B cell (primary cell): ENCODE measurements at regions not wholly inside any gene's neighbourhood (a gene's known extent, or its start where the extent isn't known, plus 50 kb on each side); places are given as distances from the start of the nearest gene placed in this dataset.

ENCODE experiments used
- ATAC-seq: fragments of 200-7000 bp; cut with Tn5 transposase; one replicate; pipeline ENCODE4 v1.10.0; 2021; ENCODE audit warnings: low read depth, mild to moderate bottlenecking, moderate number of reproducible peaks, moderate library complexity
- CTCF ChIA-PET: fragments of 350-600 bp; sonication (Branson Sonifier 250); formaldehyde crosslinking; loops from one replicate; lab custom pipeline; 2021; ENCODE audit warnings: antibody characterized with exemption, inconsistent platforms; lab: Charles Lee
- POLR2A ChIA-PET: fragments of 350-600 bp; sonication (Branson Sonifier 250); formaldehyde crosslinking; loops from one replicate; lab custom pipeline; 2021; ENCODE audit warnings: antibody characterized with exemption; lab: Charles Lee
- DNase-seq: peaks from one replicate; pipeline ENCODE4 v3.0.0; 2013
- H2AFZ ChIP-seq: 2 replicates; pipeline ENCODE4 v1.6.1; 2012; ENCODE audit warnings: mild to moderate bottlenecking, low read depth, low read length; ENCODE audit not compliant: insufficient read depth, poor library complexity, severe bottlenecking
- H3K27ac ChIP-seq, 2 donors: 1 replicate in 1 of 2; 2 replicates in 1 of 2; pipeline ENCODE4 v1.5.1; 2012 to 2013; ENCODE audit warnings: low read length in 2 of 2, mild to moderate bottlenecking in 2 of 2, moderate library complexity in 1 of 2
- H3K27me3 ChIP-seq, 4 experiments: fragments of 200-600 bp in 1 of 4; sonication (generic) in 1 of 4; replicated peaks in 1 of 4; 1 replicate in 2 of 4; 2 replicates in 2 of 4; pipeline versions ENCODE4 v1.6.1 to v1.7.0; 2013 to 2016; ENCODE audit warnings: low read length in 3 of 4, mild to moderate bottlenecking in 2 of 4, mixed read lengths in 1 of 4, moderate library complexity in 1 of 4; ENCODE audit not compliant: insufficient read depth in 4 of 4, control insufficient read depth in 3 of 4; ENCODE audit errors: control extremely low read depth in 1 of 4
- H3K36me3 ChIP-seq, 2 experiments: replicated peaks in 1 of 2; 1 replicate in 1 of 2; 2 replicates in 1 of 2; pipeline versions ENCODE4 v1.6.1 to v1.7.1; 2013; ENCODE audit warnings: low read length in 1 of 2; ENCODE audit not compliant: insufficient read depth in 2 of 2, control insufficient read depth in 1 of 2; ENCODE audit errors: control extremely low read depth in 1 of 2, extremely low read depth in 1 of 2
- H3K4me1 ChIP-seq, 2 donors: fragments of 200-600 bp in 1 of 2; sonication (generic) in 1 of 2; 1 replicate in 1 of 2; 2 replicates in 1 of 2; pipeline versions ENCODE4 v1.5.1 to v1.6.1; 2013 to 2017; ENCODE audit warnings: low read length in 2 of 2; ENCODE audit not compliant: control insufficient read depth in 2 of 2, insufficient read depth in 2 of 2
- H3K4me2 ChIP-seq: replicated peaks from 2 replicates; pipeline ENCODE3; 2012; ENCODE audit warnings: mild to moderate bottlenecking, low read depth, low read length; ENCODE audit not compliant: poor library complexity, severe bottlenecking
- H3K4me3 ChIP-seq, 5 experiments: fragments of 200-600 bp in 1 of 5; sonication (generic) in 1 of 5; 1 replicate in 3 of 5; 2 replicates in 2 of 5; pipeline versions ENCODE4 v1.5.1 to v1.7.0; 2011 to 2016; ENCODE audit warnings: low read length in 4 of 5, mild to moderate bottlenecking in 4 of 5, low read depth in 2 of 5, control low read depth in 1 of 5, moderate library complexity in 1 of 5; ENCODE audit not compliant: insufficient read depth in 1 of 5; ENCODE audit errors: control extremely low read depth in 1 of 5, extremely low read depth in 1 of 5
- H3K79me2 ChIP-seq: fragments of 200-600 bp; sonication (generic); one replicate; pipeline ENCODE4 v1.6.0; 2016; ENCODE audit warnings: low read length; ENCODE audit not compliant: control insufficient read depth, insufficient read depth
- H3K9ac ChIP-seq: fragments of 200-600 bp; sonication (generic); 2 replicates; pipeline ENCODE4 v1.6.1; 2017; ENCODE audit warnings: mild to moderate bottlenecking, low read length, moderate library complexity
- H3K9me3 ChIP-seq, 3 donors: one replicate each; pipeline versions ENCODE4 v1.6.1 to v1.7.1; 2013; ENCODE audit warnings: low read length in 2 of 3; ENCODE audit not compliant: control insufficient read depth in 2 of 3, insufficient read depth in 1 of 3; ENCODE audit errors: control extremely low read depth in 1 of 3
- H4K20me1 ChIP-seq: 2 replicates; pipeline ENCODE4 v1.6.0; 2012; ENCODE audit warnings: mild to moderate bottlenecking, low read length; ENCODE audit not compliant: insufficient read depth, control insufficient read depth, poor library complexity, severe bottlenecking
- H3K27ac Mint-ChIP-seq: one replicate; pipeline ENCODE4 v1.8.0; 2021; ENCODE audit warnings: mixed read lengths
- H3K27me3 Mint-ChIP-seq: one replicate; pipeline ENCODE4 v1.8.0; 2021; ENCODE audit warnings: mixed read lengths
- H3K4me1 Mint-ChIP-seq: one replicate; pipeline ENCODE4 v1.8.0; 2021; ENCODE audit warnings: mixed read lengths
- H3K4me3 Mint-ChIP-seq: one replicate; pipeline ENCODE4 v1.8.0; 2021; ENCODE audit warnings: mixed read lengths
- H3K9me3 Mint-ChIP-seq: one replicate; pipeline ENCODE4 v1.8.0; 2022; ENCODE audit warnings: mixed read lengths; ENCODE audit not compliant: insufficient read depth
- EZH2 ChIP-seq: IDR thresholded peaks from 2 replicates; pipeline ENCODE4 v1.6.1; 2012; ENCODE audit warnings: borderline replicate concordance, low read depth, mild to moderate bottlenecking, moderate library complexity, low read length; ENCODE audit not compliant: insufficient read depth, poor library complexity, severe bottlenecking
- WGBS: methylation state at CpG from one replicate; pipeline ENCODE4 v1.1.5; 2013; ENCODE audit warnings: missing lambda C conversion rate; ENCODE audit not compliant: insufficient coverage; 5-methylcytosine and 5-hydroxymethylcytosine counted together
- intact Hi-C: fragments of 100-400 bp; cut with micrococcal nuclease; formaldehyde crosslinking; loops from one replicate; pipeline ENCODE4 v1.10.0; 2022
- TF ChIP-seq, protein P1 (sequence below): fragments of 200-600 bp; IDR thresholded peaks from one replicate; pipeline ENCODE4 v1.8.0; 2022; ENCODE audit warnings: antibody characterized with exemption, mild to moderate bottlenecking

DNA sequence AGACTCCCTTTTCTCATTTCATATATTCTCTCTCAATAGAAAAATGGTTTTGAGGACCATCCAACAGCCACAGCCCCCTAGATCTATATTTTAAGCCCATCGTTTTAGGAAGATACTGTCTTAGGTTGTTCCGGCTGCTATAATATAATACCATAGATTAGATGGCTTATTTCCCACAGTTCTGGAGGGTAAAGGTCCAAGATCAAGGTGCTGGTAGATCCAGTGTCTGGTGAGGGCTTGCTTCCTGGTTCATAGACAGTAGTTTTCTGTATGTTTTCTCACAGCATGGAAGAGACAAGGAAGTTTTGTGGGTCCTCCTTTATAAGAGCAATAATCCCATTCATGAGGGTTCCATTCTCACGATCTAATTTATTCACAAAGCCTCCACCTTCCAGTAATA lies 215.1 kb downstream of the AASDHPPT start:
- no peaks in the 10 kb centered on the region for H3K4me1 ChIP-seq
- H3K9ac ChIP-seq = no peak overlapping the region
- no peaks in the 10 kb centered on the region for H3K36me3 ChIP-seq
- Mint-ChIP-seq H3K9me3 (no peaks in the 10 kb centered on the region), H3K4me1 (no peaks in the 10 kb centered on the region), H3K4me3 (no peak overlapping the region), H3K27me3 (no peaks in the 10 kb centered on the region), H3K27ac (no peak overlapping the region)
- H3K27ac ChIP-seq = no peak overlapping the region
- intact Hi-C loops = no loop called here
- H3K4me3 ChIP-seq = no peak overlapping the region
- H3K79me2 ChIP-seq = no peaks in the 10 kb centered on the region
- POLR2A ChIA-PET = no interaction called here
- ATAC-seq = no peak
- H3K27me3 ChIP-seq = no peaks in the 10 kb centered on the region
- H2AFZ ChIP-seq = no peak overlapping the region
- DNase-seq = no peak
- 60% methylated on average over 1 of the region's 3 CpGs for WGBS
- CTCF ChIA-PET = no interaction called here
- peaks cover 0 to 7% (median 0%) of the 10 kb centered on the region in 3 donors for H3K9me3 ChIP-seq
- no peak overlapping the region for H3K4me2 ChIP-seq
- TF ChIP-seq, protein P1, sequence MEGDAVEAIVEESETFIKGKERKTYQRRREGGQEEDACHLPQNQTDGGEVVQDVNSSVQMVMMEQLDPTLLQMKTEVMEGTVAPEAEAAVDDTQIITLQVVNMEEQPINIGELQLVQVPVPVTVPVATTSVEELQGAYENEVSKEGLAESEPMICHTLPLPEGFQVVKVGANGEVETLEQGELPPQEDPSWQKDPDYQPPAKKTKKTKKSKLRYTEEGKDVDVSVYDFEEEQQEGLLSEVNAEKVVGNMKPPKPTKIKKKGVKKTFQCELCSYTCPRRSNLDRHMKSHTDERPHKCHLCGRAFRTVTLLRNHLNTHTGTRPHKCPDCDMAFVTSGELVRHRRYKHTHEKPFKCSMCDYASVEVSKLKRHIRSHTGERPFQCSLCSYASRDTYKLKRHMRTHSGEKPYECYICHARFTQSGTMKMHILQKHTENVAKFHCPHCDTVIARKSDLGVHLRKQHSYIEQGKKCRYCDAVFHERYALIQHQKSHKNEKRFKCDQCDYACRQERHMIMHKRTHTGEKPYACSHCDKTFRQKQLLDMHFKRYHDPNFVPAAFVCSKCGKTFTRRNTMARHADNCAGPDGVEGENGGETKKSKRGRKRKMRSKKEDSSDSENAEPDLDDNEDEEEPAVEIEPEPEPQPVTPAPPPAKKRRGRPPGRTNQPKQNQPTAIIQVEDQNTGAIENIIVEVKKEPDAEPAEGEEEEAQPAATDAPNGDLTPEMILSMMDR = no peak
- TF ChIP-seq EZH2 = no peak
- no peaks in the 10 kb centered on the region for H4K20me1 ChIP-seq

GRCh38 chr11:106295974-106296373 lies 218.5 kb downstream of the AASDHPPT start:
- H3K4me3 ChIP-seq = no peak overlapping the region
- no peaks in the 10 kb centered on the region for H3K4me1 ChIP-seq
- peaks cover 7% of the 10 kb centered on the region for H3K9me3 Mint-ChIP-seq
- ChIA-PET CTCF (interaction anchor here (0.7 kb wide), 1 partner anchor 18 kb away, joined by 3 read pairs; no protein-coding TSS in a partner anchor), POLR2A (no interaction called here)
- peaks cover 0 to 7% (median 0%) of the 10 kb centered on the region in 3 donors for H3K9me3 ChIP-seq
- no peaks in the 10 kb centered on the region for H3K27me3 Mint-ChIP-seq
- H3K27ac Mint-ChIP-seq = no peak overlapping the region
- no peak overlapping the region for H3K4me3 Mint-ChIP-seq
- H3K27ac ChIP-seq = no peak overlapping the region
- ATAC-seq (no peak), DNase-seq (no peak)
- no peaks in the 10 kb centered on the region for H3K79me2 ChIP-seq
- no peak overlapping the region for H2AFZ ChIP-seq
- H3K9ac ChIP-seq = no peak overlapping the region
- H3K4me2 ChIP-seq = no peak overlapping the region
- no peaks in the 10 kb centered on the region for H3K27me3 ChIP-seq
- no peaks in the 10 kb centered on the region for H3K4me1 Mint-ChIP-seq
- no peak for TF ChIP-seq EZH2
- TF ChIP-seq, protein P1 = no peak
- H4K20me1 ChIP-seq = no peaks in the 10 kb centered on the region
- intact Hi-C loops = no loop called here
- H3K36me3 ChIP-seq = no peaks in the 10 kb centered on the region
